GM18520 (cell line): ENCODE measurements at regions not wholly inside any gene's neighbourhood (a gene's known extent, or its start where the extent isn't known, plus 50 kb on each side); places are given as distances from the start of the nearest gene placed in this dataset.

Experiments
- ATAC-seq: cut with Tn5 transposase; IDR thresholded peaks from one replicate; pipeline ENCODE4 v1.9.1; 2021; ENCODE audit not compliant: unreplicated experiment

- ATAC-seq, result no peak
Measured at GRCh38 chr1:204818998-204819397, 51.7 kb upstream of the NFASC start.

- no peak for ATAC-seq
Measured at GRCh38 chr1:204819495-204819894, 51.2 kb upstream of the NFASC start.
